Body of pancreas (tissue), 4 donors: ENCODE measurements at regions not wholly inside any gene's neighbourhood (a gene's known extent, or its start where the extent isn't known, plus 50 kb on each side); places are given as distances from the start of the nearest gene placed in this dataset. TPM values are rescaled to one million over a fixed set of nuclear protein-coding genes. Genes with fewer than 3 reads are reported as not detected.
"Not testable (repeated sequence)": the region's sequence is repeated elsewhere in the genome, so short reads cannot be mapped to it uniquely, and the experiment has no call there.

Source experiments
- ATAC-seq: fragments of 150-250 bp; one replicate; pipeline ENCODE4 v1.9.1; 2016
- DNase-seq, 4 donors: peaks; one replicate each; pipeline ENCODE4 v3.0.0-alpha.2; 2019
- H3K27ac ChIP-seq, 4 donors: fragments of 200-600 bp; sonication (generic); 1 replicate in 3 of 4; 2 replicates in 1 of 4; pipeline versions ENCODE4 v1.5.1 to v1.6.1; 2016 to 2019; ENCODE audit warnings: mild to moderate bottlenecking in 1 of 4, mixed read lengths in 1 of 4, moderate library complexity in 1 of 4
- H3K27me3 ChIP-seq, 2 donors: fragments of 200-600 bp; sonication (generic); one replicate each; pipeline ENCODE4 v1.6.0; 2016; ENCODE audit warnings: mild to moderate bottlenecking in 1 of 2
- H3K36me3 ChIP-seq, 2 donors: fragments of 200-600 bp; sonication (generic); replicated peaks in 1 of 2; 2 replicates each; pipeline ENCODE4 v1.5.1; 2016; ENCODE audit warnings: low read depth in 2 of 2; ENCODE audit not compliant: insufficient read depth in 1 of 2
- H3K4me1 ChIP-seq: fragments of 200-600 bp; sonication (generic); one replicate; pipeline ENCODE4 v1.6.0; 2016
- H3K4me3 ChIP-seq, 2 donors: fragments of 200-600 bp; sonication (generic); 1 replicate in 1 of 2; 2 replicates in 1 of 2; pipeline ENCODE4 v1.5.1; 2016 to 2019
- H3K9me3 ChIP-seq, 3 donors: fragments of 200-600 bp; sonication (generic); 1 replicate in 2 of 3; 2 replicates in 1 of 3; pipeline ENCODE4 v1.5.1; 2016
- POLR2A ChIP-seq, 3 donors: fragments of 450-650 bp; IDR thresholded peaks; one replicate each; pipeline ENCODE4 v1.6.1; 2016; ENCODE audit warnings: antibody characterized with exemption in 3 of 3, mild to moderate bottlenecking in 2 of 3
- WGBS, 2 donors: methylation state at CpG; one replicate each; pipeline ENCODE4 v1.1.5; 2017; 5-methylcytosine and 5-hydroxymethylcytosine counted together
- intact Hi-C: fragments of 100-400 bp; cut with DNase I; formaldehyde crosslinking; loops from one replicate; pipeline ENCODE4 v1.15.1; 2023
- small RNA-seq: library from RNA; depleted of rRNA; stranded (forward); fragments of <200 nt; gene quantifications from one replicate; pipeline ENCODE3, GENCODE V24; 2016
- TF ChIP-seq, protein P1 (sequence below), 7 experiments: fragments of 450-650 bp in 4 of 7; fragments of 200-600 bp in 3 of 7; sonication (generic) in 3 of 7; IDR thresholded peaks; one replicate each; pipeline ENCODE4 v1.5.1; 2016 to 2019; ENCODE audit warnings: antibody characterized with exemption in 7 of 7

DNA sequence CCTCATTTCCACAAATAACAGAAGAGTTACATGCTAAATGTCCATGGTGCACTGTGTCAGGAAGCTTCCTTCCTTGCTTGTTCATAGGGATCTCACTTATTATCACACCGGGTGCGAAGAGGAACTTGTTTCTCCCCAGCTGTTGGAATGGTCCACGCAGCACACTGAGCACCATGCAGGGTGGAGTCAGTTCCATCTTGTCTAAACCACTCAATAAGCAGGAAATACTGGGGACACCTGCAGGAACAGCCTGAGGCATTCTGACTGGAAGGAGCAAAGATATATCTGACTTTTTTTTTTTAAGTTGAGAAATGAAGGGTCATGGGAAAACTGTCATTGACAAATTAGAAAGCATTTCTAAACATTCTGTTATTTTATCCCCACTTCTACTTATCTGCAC lies 70.0 kb upstream of the WDR72 start:
- Histone ChIP-seq H3K27me3 (no peaks in the 10 kb centered on the region), H3K9me3 (no peaks in the 10 kb centered on the region), H3K27ac (no peak overlapping the region), H3K4me3 (no peak overlapping the region), H3K4me1 (peaks cover 7% of the 10 kb centered on the region), H3K36me3 (no peaks in the 10 kb centered on the region)
- intact Hi-C loops, result no loop called here
- TF ChIP-seq POLR2A (IDR thresholded peaks at IDR 0.05), result no peak
- ATAC-seq (no peak), DNase-seq (no peak)
- 95 to 98% methylated on average over 3 of the region's 3 CpGs for WGBS, 2 donors

DNA sequence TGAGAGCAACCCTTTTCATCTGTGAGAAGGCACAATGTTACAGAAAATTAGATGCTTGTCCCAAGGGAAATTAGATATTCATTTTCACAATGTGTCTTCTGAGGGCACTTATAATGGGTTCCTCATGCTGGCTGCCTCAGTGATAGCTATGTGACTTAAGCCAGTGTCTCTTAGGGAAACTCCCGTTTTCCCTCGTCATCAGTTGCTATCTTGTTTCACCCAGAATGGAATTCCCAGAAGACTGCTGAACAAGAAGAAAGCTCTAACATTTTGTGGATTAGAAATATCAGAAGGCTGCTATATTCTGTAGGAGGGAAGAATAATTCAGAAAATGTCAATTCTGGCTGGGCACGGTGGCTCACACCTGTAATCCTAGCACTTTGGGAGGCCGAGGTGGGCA lies 67.9 kb upstream of the WDR72 start:
- no peaks in the 10 kb centered on the region for H3K27me3 ChIP-seq
- 72 to 80% methylated on average over 4 of the region's 4 CpGs for WGBS, 2 donors

DNA sequence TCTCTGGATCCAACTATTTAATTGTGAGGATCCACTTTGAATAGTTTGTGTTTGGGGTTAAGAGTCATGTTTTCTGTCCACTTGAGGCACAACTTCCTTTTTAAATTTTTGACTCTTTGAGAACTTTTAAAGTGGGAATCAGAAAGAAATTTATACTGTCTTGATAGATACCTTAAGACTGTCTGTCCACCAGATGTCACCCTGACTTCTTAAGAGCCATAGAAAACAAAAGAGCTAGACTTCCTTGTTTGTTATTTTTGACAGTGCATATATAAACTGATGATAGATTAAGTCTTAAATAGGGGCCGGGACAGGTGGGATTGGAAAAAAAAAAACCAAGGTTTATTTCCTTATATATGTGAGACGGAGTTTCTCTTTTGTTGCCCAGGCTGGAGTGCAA lies 52.1 kb upstream of the WDR72 start:
- DNase-seq (no peak), ATAC-seq (no peak)
- H3K27me3 ChIP-seq, result no peaks in the 10 kb centered on the region
- intact Hi-C loops, result no loop called here
- H3K36me3 ChIP-seq, result no peaks in the 10 kb centered on the region
- no peak overlapping the region for H3K4me3 ChIP-seq
- H3K27ac ChIP-seq, result no peak overlapping the region
- no peaks in the 10 kb centered on the region for H3K4me1 ChIP-seq
- no peaks in the 10 kb centered on the region for H3K9me3 ChIP-seq
- WGBS, 2 donors, result 10 to 13% methylated on average over 2 of the region's 2 CpGs
- TF ChIP-seq, protein P1, sequence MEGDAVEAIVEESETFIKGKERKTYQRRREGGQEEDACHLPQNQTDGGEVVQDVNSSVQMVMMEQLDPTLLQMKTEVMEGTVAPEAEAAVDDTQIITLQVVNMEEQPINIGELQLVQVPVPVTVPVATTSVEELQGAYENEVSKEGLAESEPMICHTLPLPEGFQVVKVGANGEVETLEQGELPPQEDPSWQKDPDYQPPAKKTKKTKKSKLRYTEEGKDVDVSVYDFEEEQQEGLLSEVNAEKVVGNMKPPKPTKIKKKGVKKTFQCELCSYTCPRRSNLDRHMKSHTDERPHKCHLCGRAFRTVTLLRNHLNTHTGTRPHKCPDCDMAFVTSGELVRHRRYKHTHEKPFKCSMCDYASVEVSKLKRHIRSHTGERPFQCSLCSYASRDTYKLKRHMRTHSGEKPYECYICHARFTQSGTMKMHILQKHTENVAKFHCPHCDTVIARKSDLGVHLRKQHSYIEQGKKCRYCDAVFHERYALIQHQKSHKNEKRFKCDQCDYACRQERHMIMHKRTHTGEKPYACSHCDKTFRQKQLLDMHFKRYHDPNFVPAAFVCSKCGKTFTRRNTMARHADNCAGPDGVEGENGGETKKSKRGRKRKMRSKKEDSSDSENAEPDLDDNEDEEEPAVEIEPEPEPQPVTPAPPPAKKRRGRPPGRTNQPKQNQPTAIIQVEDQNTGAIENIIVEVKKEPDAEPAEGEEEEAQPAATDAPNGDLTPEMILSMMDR (IDR thresholded peaks at IDR 0.05), result peak in 2 of 7 experiments; percentile 14 to 24
- TF ChIP-seq POLR2A (IDR thresholded peaks at IDR 0.05), result no peak

More for the DNA sequence above, 67.9 kb upstream of the WDR72 start:
- Histone ChIP-seq H3K4me1 (no peaks in the 10 kb centered on the region), H3K27ac (no peak overlapping the region), H3K36me3 (no peaks in the 10 kb centered on the region), H3K9me3 (no peaks in the 10 kb centered on the region), H3K4me3 (no peak overlapping the region)
- intact Hi-C loops, result no loop called here
- no peak for ATAC-seq
- TF ChIP-seq, protein P1 (IDR thresholded peaks at IDR 0.05), result no peak
- no peak for TF ChIP-seq POLR2A (IDR thresholded peaks at IDR 0.05)
- DNase-seq, result no peak

DNA sequence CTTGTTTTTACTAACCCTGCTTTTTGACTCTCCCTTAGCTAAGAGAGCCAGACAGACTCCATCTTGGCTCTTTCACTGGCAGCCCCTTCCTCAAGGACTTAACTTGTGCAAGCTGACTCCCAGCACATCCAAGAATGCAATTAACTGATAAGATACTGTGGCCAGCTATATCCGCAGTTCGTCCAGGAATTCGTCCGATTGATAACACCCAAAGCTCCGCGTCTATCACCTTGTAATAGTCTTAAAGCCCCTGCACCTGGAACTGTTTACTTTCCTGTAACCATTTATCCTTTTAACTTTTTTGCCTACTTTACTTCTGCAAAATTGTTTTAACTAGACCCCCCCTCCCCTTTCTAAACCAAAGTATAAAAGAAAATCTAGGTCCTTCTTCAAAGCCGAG lies 50.8 kb upstream of the WDR72 start:
- H3K36me3 ChIP-seq, ATAC-seq, H3K4me1 ChIP-seq, intact Hi-C loops, H3K27ac ChIP-seq, H3K4me3 ChIP-seq, DNase-seq, H3K9me3 ChIP-seq, H3K27me3 ChIP-seq: not testable (repeated sequence)
- 36 to 39% methylated on average over 7 of the region's 7 CpGs for WGBS, 2 donors

Small RNAs in the stretch of these regions (small RNA-seq; reads per million reads assigned to genes)
- gene AC084759.1, result not detected
